ENCODE measurements at regions not wholly inside any gene's neighbourhood (a gene's known extent, or its start where the extent isn't known, plus 50 kb on each side); places are given as distances from the start of the nearest gene placed in this dataset.

GRCh38 chr3:118011910-118012309 is 1022.7 kb downstream of the IGSF11 start:
- TF ChIP-seq CTCF (IDR thresholded peaks at IDR 0.05) (no peak), POLR2A (IDR thresholded peaks at IDR 0.05) (no peak)
